ENCODE measurements at regions not wholly inside any gene's neighbourhood (a gene's known extent, or its start where the extent isn't known, plus 50 kb on each side); places are given as distances from the start of the nearest gene placed in this dataset.

DNA sequence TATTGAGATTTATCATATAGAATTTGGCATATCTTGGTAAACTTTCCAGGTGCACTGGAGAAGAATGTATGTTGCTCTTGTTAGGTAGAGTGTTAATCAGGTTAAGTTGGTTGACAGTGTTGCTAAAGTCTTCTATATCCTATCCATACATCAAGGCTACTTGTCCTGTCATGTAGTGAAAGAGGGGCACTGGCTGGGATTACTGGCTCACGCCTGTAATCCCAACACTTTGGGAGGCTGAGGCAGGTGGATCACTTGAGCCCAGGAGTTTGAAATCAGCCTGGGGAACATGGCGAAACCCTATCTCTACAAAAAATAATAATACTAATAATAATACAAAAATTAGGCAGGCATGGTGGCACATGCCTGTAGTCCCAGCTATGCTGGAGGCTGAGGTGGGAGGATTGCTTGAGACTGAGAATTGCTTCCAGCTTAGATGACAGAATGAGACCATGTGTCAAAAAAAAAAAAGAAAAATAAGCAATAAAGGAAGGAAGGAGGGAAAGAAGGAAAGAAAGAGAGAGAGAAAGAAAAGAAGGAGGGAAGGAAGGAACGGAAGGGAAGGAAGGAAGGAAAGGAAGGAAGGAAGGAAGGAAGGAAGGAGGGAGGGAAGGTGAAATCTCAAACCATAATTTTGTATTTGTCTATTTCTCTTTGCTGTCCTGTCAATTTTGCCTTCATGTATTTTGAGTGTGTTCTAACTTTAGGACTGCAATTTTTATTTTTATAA, 57.4 kb upstream of the IQSEC1 start:
- no peak overlapping the region for H3K27ac ChIP-seq
- H3K36me3 ChIP-seq: no peaks in the 10 kb centered on the region
- no peaks in the 10 kb centered on the region for H3K27me3 ChIP-seq
- no peak overlapping the region for H3K4me3 ChIP-seq
- WGBS, 4 donors: 72 to 82% (median 78%) methylated on average over 3 of the region's 3 CpGs
- DNase-seq: no peak
- no peaks in the 10 kb centered on the region for H3K9me3 ChIP-seq
- TF ChIP-seq POLR2A (IDR thresholded peaks at IDR 0.05): no peak
- TF ChIP-seq, protein P1, sequence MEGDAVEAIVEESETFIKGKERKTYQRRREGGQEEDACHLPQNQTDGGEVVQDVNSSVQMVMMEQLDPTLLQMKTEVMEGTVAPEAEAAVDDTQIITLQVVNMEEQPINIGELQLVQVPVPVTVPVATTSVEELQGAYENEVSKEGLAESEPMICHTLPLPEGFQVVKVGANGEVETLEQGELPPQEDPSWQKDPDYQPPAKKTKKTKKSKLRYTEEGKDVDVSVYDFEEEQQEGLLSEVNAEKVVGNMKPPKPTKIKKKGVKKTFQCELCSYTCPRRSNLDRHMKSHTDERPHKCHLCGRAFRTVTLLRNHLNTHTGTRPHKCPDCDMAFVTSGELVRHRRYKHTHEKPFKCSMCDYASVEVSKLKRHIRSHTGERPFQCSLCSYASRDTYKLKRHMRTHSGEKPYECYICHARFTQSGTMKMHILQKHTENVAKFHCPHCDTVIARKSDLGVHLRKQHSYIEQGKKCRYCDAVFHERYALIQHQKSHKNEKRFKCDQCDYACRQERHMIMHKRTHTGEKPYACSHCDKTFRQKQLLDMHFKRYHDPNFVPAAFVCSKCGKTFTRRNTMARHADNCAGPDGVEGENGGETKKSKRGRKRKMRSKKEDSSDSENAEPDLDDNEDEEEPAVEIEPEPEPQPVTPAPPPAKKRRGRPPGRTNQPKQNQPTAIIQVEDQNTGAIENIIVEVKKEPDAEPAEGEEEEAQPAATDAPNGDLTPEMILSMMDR (IDR thresholded peaks at IDR 0.05): no peak
- intact Hi-C loops (cut with DNase I): no loop called here
- ATAC-seq: no peak
- H3K4me1 ChIP-seq: no peaks in the 10 kb centered on the region

DNA sequence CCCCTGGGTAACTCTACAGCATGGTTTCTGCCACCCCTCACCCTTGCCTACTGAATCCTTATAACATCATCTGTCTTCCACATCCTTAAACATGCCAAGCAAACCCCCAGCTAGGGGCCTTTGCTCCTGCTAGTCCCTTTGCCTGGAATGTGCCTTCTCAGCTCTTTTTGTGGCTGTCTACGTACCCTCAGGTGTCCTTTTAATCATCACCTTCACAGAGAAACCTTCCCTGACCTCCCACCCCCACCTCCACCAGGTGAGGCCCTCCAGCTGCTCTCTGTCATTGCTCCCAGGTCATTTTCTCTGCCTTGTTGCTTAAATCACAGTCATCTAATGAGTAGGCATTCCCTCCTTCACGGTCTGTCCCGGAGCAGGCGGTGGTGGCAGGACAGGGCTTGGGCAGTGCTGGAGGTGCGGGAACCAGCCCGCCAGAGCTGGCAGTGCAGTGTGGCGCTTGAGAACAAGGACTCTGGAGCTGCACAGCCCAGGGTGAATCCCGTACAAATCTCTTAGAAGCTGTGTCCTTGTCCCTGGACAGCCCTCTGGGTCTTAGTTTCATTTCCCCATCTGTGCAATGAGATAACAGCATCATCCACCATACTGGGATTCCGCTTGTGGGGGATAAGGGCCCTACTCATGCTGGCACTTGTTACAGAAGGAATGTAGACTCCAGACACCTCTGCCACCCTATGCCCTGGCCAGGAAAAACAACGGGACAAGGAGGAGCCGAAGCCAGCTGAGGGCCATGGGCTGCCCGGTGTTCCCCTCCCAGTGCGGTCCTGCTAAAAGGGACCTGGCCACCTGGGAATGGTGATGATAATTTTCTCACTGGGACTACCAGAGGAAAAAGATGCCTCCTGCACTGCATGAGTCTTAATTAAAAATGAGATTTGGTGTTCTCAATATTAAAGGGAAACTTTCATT, 52.1 kb upstream of the IQSEC1 start:
- Histone ChIP-seq H3K27ac (no peak overlapping the region), H3K4me3 (no peak overlapping the region), H3K4me1 (no peaks in the 10 kb centered on the region), H3K27me3 (no peaks in the 10 kb centered on the region), H3K36me3 (no peaks in the 10 kb centered on the region), H3K9me3 (no peaks in the 10 kb centered on the region)
- ATAC-seq: no peak
- no peak for DNase-seq
- no peak for TF ChIP-seq POLR2A (IDR thresholded peaks at IDR 0.05)
- intact Hi-C loops (cut with DNase I): no loop called here
- WGBS, 4 donors: 77 to 88% (median 86%) methylated on average over 10 to 13 of the region's 13 CpGs

DNA sequence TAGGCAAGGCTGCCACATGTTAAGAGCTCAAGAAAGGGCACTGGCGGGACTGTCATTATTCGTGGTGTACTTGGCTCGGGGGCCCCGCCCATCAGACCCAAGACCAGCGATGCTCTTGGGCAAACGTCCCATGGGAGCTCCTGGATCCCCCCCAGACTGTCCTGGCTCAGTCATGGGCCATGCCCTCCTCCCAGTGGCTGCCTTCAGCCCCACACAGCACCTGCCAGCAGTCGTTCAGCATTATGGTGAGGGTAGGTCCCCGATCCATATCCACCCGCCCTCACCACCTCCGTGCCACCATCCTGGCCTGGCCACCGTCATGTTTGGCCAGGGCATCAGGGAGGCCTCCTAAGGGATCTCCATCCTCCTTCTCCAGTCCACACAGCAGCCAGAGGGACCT, 51.4 kb upstream of the IQSEC1 start:
- H3K4me3 ChIP-seq: no peak overlapping the region
- H3K27me3 ChIP-seq: no peaks in the 10 kb centered on the region
- TF ChIP-seq, protein P1 (IDR thresholded peaks at IDR 0.05): no peak
- no peak for ATAC-seq
- 80 to 93% (median 83%) methylated on average over 4 to 11 of the region's 11 CpGs for WGBS, 4 donors
- H3K27ac ChIP-seq: no peak overlapping the region
- no peaks in the 10 kb centered on the region for H3K4me1 ChIP-seq
- H3K9me3 ChIP-seq: no peaks in the 10 kb centered on the region
- DNase-seq: no peak
- intact Hi-C loops (cut with DNase I): no loop called here
- no peaks in the 10 kb centered on the region for H3K36me3 ChIP-seq

DNA sequence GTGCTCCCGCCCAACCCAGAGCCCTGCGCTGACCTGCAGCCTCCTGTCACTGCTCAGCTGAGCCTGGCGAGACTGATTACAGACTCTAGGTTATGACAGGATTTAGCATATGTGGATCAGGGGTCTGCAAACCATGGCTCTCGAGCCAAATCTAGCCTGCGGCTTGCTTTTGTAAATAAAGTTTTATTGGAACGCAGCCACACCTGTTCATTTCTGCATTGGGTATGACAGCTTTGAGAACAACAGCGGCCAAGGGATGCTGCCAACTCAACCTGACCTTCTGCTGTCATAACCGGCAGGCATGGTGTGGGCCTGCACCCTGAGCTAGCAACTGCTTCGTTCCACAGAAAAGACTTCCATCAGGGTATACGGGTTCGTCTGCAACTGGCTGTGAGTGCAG, 50.5 kb upstream of the IQSEC1 start:
- no peak for ATAC-seq
- WGBS, 4 donors: 87 to 93% (median 89%) methylated on average over 9 to 11 of the region's 11 CpGs
- intact Hi-C loops (cut with DNase I): no loop called here
- H3K4me3 ChIP-seq: no peak overlapping the region
- no peak for DNase-seq
- H3K27ac ChIP-seq: no peak overlapping the region
- H3K4me1 ChIP-seq: no peaks in the 10 kb centered on the region
- H3K36me3 ChIP-seq: no peaks in the 10 kb centered on the region
- H3K27me3 ChIP-seq: no peaks in the 10 kb centered on the region
- no peaks in the 10 kb centered on the region for H3K9me3 ChIP-seq
- TF ChIP-seq, protein P1 (IDR thresholded peaks at IDR 0.05): no peak
- no peak for TF ChIP-seq POLR2A (IDR thresholded peaks at IDR 0.05)
